HEK293 (cell line): ENCODE measurements at regions not wholly inside any gene's neighbourhood (a gene's known extent, or its start where the extent isn't known, plus 50 kb on each side); places are given as distances from the start of the nearest gene placed in this dataset.

Experiments used
- CTCF ChIA-PET: fragments of 350-600 bp; formaldehyde crosslinking; extraction: SDS; loops from one replicate; lab custom pipeline; 2021; ENCODE audit warnings: antibody characterized with exemption; lab: Yijun Ruan, JAX
- POLR2A ChIA-PET: fragments of 300-600 bp; formaldehyde crosslinking; extraction: SDS; loops from one replicate; lab custom pipeline; 2020; ENCODE audit warnings: antibody characterized with exemption, inconsistent platforms; lab: Yijun Ruan, JAX
- H3K27ac ChIP-seq: fragments of 200-500 bp; sonication (Bioruptor generic); 2 replicates; pipeline ENCODE4 v1.5.1; 2014; ENCODE audit warnings: low read depth, low read length, control low read depth, inconsistent platforms; ENCODE audit errors: extremely low read depth
- H3K36me3 ChIP-seq, 2 experiments: fragments of 200-500 bp in 1 of 2; sonication (Bioruptor generic) in 1 of 2; 1 replicate in 1 of 2; 2 replicates in 1 of 2; pipeline ENCODE4 v1.5.1; 2014 to 2017; ENCODE audit warnings: inconsistent platforms in 2 of 2, low read length in 2 of 2; ENCODE audit not compliant: control insufficient read depth in 2 of 2, insufficient read depth in 1 of 2
- H3K4me1 ChIP-seq: fragments of 200-500 bp; sonication (Bioruptor generic); 2 replicates; pipeline ENCODE4 v1.5.1; 2014; ENCODE audit warnings: mild to moderate bottlenecking, low read length, inconsistent platforms; ENCODE audit not compliant: control insufficient read depth, insufficient read depth
- H3K4me3 ChIP-seq: 2 replicates; pipeline ENCODE4 v1.5.1; 2011; ENCODE audit warnings: low read depth, mild to moderate bottlenecking, control low read depth, low read length, moderate library complexity
- H3K9me3 ChIP-seq: fragments of 200-500 bp; sonication (Bioruptor generic); 2 replicates; pipeline ENCODE4 v1.5.1; 2014; ENCODE audit warnings: low read depth, low read length, inconsistent platforms; ENCODE audit not compliant: control insufficient read depth, insufficient read depth
- FEZF1 ChIP-seq: fragments of 450-650 bp; formaldehyde crosslinking; IDR thresholded peaks from 2 replicates; pipeline ENCODE4 v1.5.1; 2016; ENCODE audit warnings: missing biosample characterization, missing genetic modification characterization
- GLIS1 ChIP-seq: fragments of 450-650 bp; formaldehyde crosslinking; IDR thresholded peaks from 2 replicates; pipeline ENCODE4 v1.5.1; 2016; ENCODE audit warnings: missing biosample characterization, missing genetic modification characterization
- KLF16 ChIP-seq: fragments of 450-650 bp; formaldehyde crosslinking; IDR thresholded peaks from 2 replicates; pipeline ENCODE4 v1.5.1; 2017; ENCODE audit warnings: missing biosample characterization, missing genetic modification characterization
- OSR2 ChIP-seq: fragments of 450-650 bp; formaldehyde crosslinking; IDR thresholded peaks from 2 replicates; pipeline ENCODE4 v1.5.1; 2016; ENCODE audit warnings: missing biosample characterization, missing genetic modification characterization
- ZEB2 ChIP-seq: fragments of 450-650 bp; formaldehyde crosslinking; IDR thresholded peaks from 2 replicates; pipeline ENCODE4 v1.5.1; 2016; ENCODE audit warnings: missing biosample characterization, missing genetic modification characterization
- ZFP69B ChIP-seq: fragments of 450-650 bp; formaldehyde crosslinking; IDR thresholded peaks from 2 replicates; pipeline ENCODE4 v1.5.1; 2016; ENCODE audit warnings: missing biosample characterization, missing genetic modification characterization
- ZNF132 ChIP-seq: fragments of 450-650 bp; formaldehyde crosslinking; IDR thresholded peaks from 2 replicates; pipeline ENCODE4 v1.5.1; 2017; ENCODE audit warnings: missing biosample characterization, missing genetic modification characterization, borderline replicate concordance
- ZNF169 ChIP-seq: fragments of 450-650 bp; formaldehyde crosslinking; IDR thresholded peaks from 2 replicates; pipeline ENCODE4 v1.5.1; 2016; ENCODE audit warnings: missing biosample characterization, missing genetic modification characterization
- ZNF184 ChIP-seq: fragments of 450-650 bp; IDR thresholded peaks from 2 replicates; pipeline ENCODE4 v1.5.1; 2018; ENCODE audit warnings: missing biosample characterization, mild to moderate bottlenecking, missing genetic modification characterization
- ZNF23 ChIP-seq: fragments of 450-650 bp; formaldehyde crosslinking; IDR thresholded peaks from 2 replicates; pipeline ENCODE4 v1.5.1; 2016; ENCODE audit warnings: missing biosample characterization, missing genetic modification characterization, borderline replicate concordance
- ZNF239 ChIP-seq: fragments of 450-650 bp; formaldehyde crosslinking; IDR thresholded peaks from 2 replicates; pipeline ENCODE4 v1.5.1; 2016; ENCODE audit warnings: missing biosample characterization, missing genetic modification characterization
- ZNF274 ChIP-seq, 2 experiments: fragments of 200-500 bp in 1 of 2; fragments of 450-650 bp in 1 of 2; sonication (Bioruptor generic) in 1 of 2; formaldehyde crosslinking in 1 of 2; IDR thresholded peaks; 2 replicates each; pipeline versions ENCODE4 v1.5.1 to v1.6.1; 2014 to 2016; ENCODE audit warnings: borderline replicate concordance in 1 of 2, inconsistent platforms in 1 of 2, low read length in 1 of 2, missing biosample characterization in 1 of 2, missing genetic modification characterization in 1 of 2
- ZNF292 ChIP-seq: fragments of 450-650 bp; formaldehyde crosslinking; IDR thresholded peaks from 2 replicates; pipeline ENCODE4 v1.5.1; 2016; ENCODE audit warnings: low read depth, missing biosample characterization, missing genetic modification characterization, borderline replicate concordance
- ZNF335 ChIP-seq: fragments of 450-650 bp; formaldehyde crosslinking; conservative IDR thresholded peaks from 2 replicates; pipeline ENCODE4 v1.5.1; 2016; ENCODE audit warnings: missing biosample characterization, missing genetic modification characterization
- ZNF362 ChIP-seq: fragments of 450-650 bp; formaldehyde crosslinking; IDR thresholded peaks from 2 replicates; pipeline ENCODE4 v1.5.1; 2016; ENCODE audit warnings: missing biosample characterization, missing genetic modification characterization
- ZNF404 ChIP-seq: fragments of 450-650 bp; formaldehyde crosslinking; IDR thresholded peaks from 2 replicates; pipeline ENCODE4 v1.5.1; 2017; ENCODE audit warnings: missing biosample characterization, missing genetic modification characterization
- ZNF555 ChIP-seq: fragments of 450-650 bp; formaldehyde crosslinking; conservative IDR thresholded peaks from 2 replicates; pipeline ENCODE4 v1.5.1; 2017; ENCODE audit warnings: missing biosample characterization, mild to moderate bottlenecking, missing genetic modification characterization, inconsistent platforms
- ZNF747 ChIP-seq: fragments of 450-650 bp; formaldehyde crosslinking; IDR thresholded peaks from 2 replicates; pipeline ENCODE4 v1.5.1; 2016; ENCODE audit warnings: missing biosample characterization, missing genetic modification characterization
- ZNF776 ChIP-seq: fragments of 450-650 bp; formaldehyde crosslinking; IDR thresholded peaks from 2 replicates; pipeline ENCODE4 v1.5.0; 2017; ENCODE audit warnings: missing biosample characterization, missing genetic modification characterization, borderline replicate concordance
- ZNF785 ChIP-seq: fragments of 450-650 bp; formaldehyde crosslinking; IDR thresholded peaks from 2 replicates; pipeline ENCODE4 v1.5.1; 2016; ENCODE audit warnings: missing biosample characterization, missing genetic modification characterization
- ZNF843 ChIP-seq: fragments of 450-650 bp; formaldehyde crosslinking; IDR thresholded peaks from 2 replicates; pipeline ENCODE4 v1.5.1; 2016; ENCODE audit warnings: missing biosample characterization, missing genetic modification characterization
- TF ChIP-seq, protein P1 (sequence below): fragments of 450-650 bp; formaldehyde crosslinking; IDR thresholded peaks from 2 replicates; pipeline ENCODE4 v1.5.1; 2016; ENCODE audit warnings: missing biosample characterization, missing genetic modification characterization
- TF ChIP-seq, protein P2 (sequence below): fragments of 450-650 bp; formaldehyde crosslinking; IDR thresholded peaks from 2 replicates; pipeline ENCODE4 v1.5.1; 2017; ENCODE audit warnings: missing biosample characterization, missing genetic modification characterization

- H3K27ac ChIP-seq, result no peak overlapping the region
- CTCF ChIA-PET, result no interaction called here
- H3K4me3 ChIP-seq, result no peak overlapping the region
- no peaks in the 10 kb centered on the region for H3K9me3 ChIP-seq
- POLR2A ChIA-PET, result no interaction called here
- H3K36me3 ChIP-seq, result no peaks in the 10 kb centered on the region
- no peak for TF ChIP-seq ZNF169 (tag by site-specific recombination)
- 0 out of 2 replicates have a peak, but pooled peaks cover 2% of the 10 kb centered on the region for H3K4me1 ChIP-seq
These were observed 330.1 kb downstream of the FAT3 start for GRCh38 chr11:92554688-92555087.

- no peak overlapping the region for H3K27ac ChIP-seq
- TF ChIP-seq ZFP69B (tag by site-specific recombination), result no peak
- TF ChIP-seq, protein P1, sequence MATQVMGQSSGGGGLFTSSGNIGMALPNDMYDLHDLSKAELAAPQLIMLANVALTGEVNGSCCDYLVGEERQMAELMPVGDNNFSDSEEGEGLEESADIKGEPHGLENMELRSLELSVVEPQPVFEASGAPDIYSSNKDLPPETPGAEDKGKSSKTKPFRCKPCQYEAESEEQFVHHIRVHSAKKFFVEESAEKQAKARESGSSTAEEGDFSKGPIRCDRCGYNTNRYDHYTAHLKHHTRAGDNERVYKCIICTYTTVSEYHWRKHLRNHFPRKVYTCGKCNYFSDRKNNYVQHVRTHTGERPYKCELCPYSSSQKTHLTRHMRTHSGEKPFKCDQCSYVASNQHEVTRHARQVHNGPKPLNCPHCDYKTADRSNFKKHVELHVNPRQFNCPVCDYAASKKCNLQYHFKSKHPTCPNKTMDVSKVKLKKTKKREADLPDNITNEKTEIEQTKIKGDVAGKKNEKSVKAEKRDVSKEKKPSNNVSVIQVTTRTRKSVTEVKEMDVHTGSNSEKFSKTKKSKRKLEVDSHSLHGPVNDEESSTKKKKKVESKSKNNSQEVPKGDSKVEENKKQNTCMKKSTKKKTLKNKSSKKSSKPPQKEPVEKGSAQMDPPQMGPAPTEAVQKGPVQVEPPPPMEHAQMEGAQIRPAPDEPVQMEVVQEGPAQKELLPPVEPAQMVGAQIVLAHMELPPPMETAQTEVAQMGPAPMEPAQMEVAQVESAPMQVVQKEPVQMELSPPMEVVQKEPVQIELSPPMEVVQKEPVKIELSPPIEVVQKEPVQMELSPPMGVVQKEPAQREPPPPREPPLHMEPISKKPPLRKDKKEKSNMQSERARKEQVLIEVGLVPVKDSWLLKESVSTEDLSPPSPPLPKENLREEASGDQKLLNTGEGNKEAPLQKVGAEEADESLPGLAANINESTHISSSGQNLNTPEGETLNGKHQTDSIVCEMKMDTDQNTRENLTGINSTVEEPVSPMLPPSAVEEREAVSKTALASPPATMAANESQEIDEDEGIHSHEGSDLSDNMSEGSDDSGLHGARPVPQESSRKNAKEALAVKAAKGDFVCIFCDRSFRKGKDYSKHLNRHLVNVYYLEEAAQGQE (tag by site-specific recombination), result peak; percentile 90
- H3K4me1 ChIP-seq, result 0 out of 2 replicates have a peak, but pooled peaks cover 2% of the 10 kb centered on the region
- no peaks in the 10 kb centered on the region for H3K9me3 ChIP-seq
- POLR2A ChIA-PET, result no interaction called here
- H3K36me3 ChIP-seq, result no peaks in the 10 kb centered on the region
- H3K4me3 ChIP-seq, result no peak overlapping the region
- CTCF ChIA-PET, result no interaction called here
These were observed 331.8 kb downstream of the FAT3 start for GRCh38 chr11:92556431-92556830.

GRCh38 chr11:92557879-92558278 lies 333.3 kb downstream of the FAT3 start:
- Histone ChIP-seq H3K9me3 (no peaks in the 10 kb centered on the region), H3K4me3 (no peak overlapping the region), H3K4me1 (0 out of 2 replicates have a peak, but pooled peaks cover 2% of the 10 kb centered on the region), H3K36me3 (no peaks in the 10 kb centered on the region), H3K27ac (no peak overlapping the region)
- POLR2A ChIA-PET, result no interaction called here
- CTCF ChIA-PET, result interaction anchor here (0.6 to 0.8 kb wide), 2 partner anchors 17 to 218 kb away, joined by 3 read pairs; no protein-coding TSS in a partner anchor
- no peak for TF ChIP-seq ZNF274 (IDR thresholded peaks at IDR 0.05; ENCODE audit: low read length)
- TF ChIP-seq ZNF274 (tag by site-specific recombination; IDR thresholded peaks at IDR 0.05; ENCODE audit: borderline replicate concordance), result no peak
- peak; percentile 74 for TF ChIP-seq FEZF1
- TF ChIP-seq GLIS1 (tag by site-specific recombination), result 0 out of 2 replicates have a peak, but pooled peaks have one; percentile 13

GRCh38 chr11:92558323-92558722 lies 333.7 kb downstream of the FAT3 start:
- Histone ChIP-seq H3K9me3 (no peaks in the 10 kb centered on the region), H3K4me1 (0 out of 2 replicates have a peak, but pooled peaks cover 2% of the 10 kb centered on the region), H3K27ac (no peak overlapping the region), H3K4me3 (no peak overlapping the region), H3K36me3 (no peaks in the 10 kb centered on the region)
- POLR2A ChIA-PET, result no interaction called here
- CTCF ChIA-PET, result interaction anchor here (0.6 to 0.8 kb wide), 2 partner anchors 17 to 218 kb away, joined by 3 read pairs; no protein-coding TSS in a partner anchor
- TF ChIP-seq ZNF132, result no peak
- peak; percentile 53 for TF ChIP-seq ZNF335 (tag by site-specific recombination)
- 0 out of 2 replicates have a peak, but pooled peaks have one; percentile 43 for TF ChIP-seq ZNF843 (tag by site-specific recombination)
- TF ChIP-seq ZNF747 (tag by site-specific recombination), result no peak
- TF ChIP-seq ZFP69B (tag by site-specific recombination), result no peak
- TF ChIP-seq ZNF23, result no peak
- no peak for TF ChIP-seq ZNF404 (tag by site-specific recombination)
- TF ChIP-seq ZNF292 (tag by site-specific recombination), result no peak
- no peak for TF ChIP-seq ZEB2
- no peak for TF ChIP-seq OSR2 (tag by site-specific recombination)
- TF ChIP-seq ZNF184 (tag by site-specific recombination), result no peak
- no peak for TF ChIP-seq ZNF776 (tag by site-specific recombination)
- TF ChIP-seq KLF16, result no peak
- no peak for TF ChIP-seq ZNF555 (tag by site-specific recombination)
- TF ChIP-seq FEZF1, result peak; percentile 11; the same call in 1 of the 2 replicates
- TF ChIP-seq ZNF785 (tag by site-specific recombination), result no peak
- no peak for TF ChIP-seq ZNF362
- no peak for TF ChIP-seq ZNF239 (tag by site-specific recombination)
- TF ChIP-seq, protein P2, sequence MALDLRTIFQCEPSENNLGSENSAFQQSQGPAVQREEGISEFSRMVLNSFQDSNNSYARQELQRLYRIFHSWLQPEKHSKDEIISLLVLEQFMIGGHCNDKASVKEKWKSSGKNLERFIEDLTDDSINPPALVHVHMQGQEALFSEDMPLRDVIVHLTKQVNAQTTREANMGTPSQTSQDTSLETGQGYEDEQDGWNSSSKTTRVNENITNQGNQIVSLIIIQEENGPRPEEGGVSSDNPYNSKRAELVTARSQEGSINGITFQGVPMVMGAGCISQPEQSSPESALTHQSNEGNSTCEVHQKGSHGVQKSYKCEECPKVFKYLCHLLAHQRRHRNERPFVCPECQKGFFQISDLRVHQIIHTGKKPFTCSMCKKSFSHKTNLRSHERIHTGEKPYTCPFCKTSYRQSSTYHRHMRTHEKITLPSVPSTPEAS, result 0 out of 2 replicates have a peak, but pooled peaks have one; percentile 23
